Calu3 (cell line): ENCODE measurements at regions not wholly inside any gene's neighbourhood (a gene's known extent, or its start where the extent isn't known, plus 50 kb on each side); places are given as distances from the start of the nearest gene placed in this dataset.

ENCODE experiments used
- BruUV-seq: library from RNA; stranded (reverse); fragments of 400-500 nt; replicated peaks from 2 replicates; lab custom pipeline; 2021; lab: Mats Ljungman, UMichigan
- CTCF ChIA-PET: fragments of 300-600 bp; sonication (Branson Sonifier 250); formaldehyde crosslinking; loops from one replicate; lab custom pipeline; 2022; ENCODE audit warnings: antibody characterized with exemption; lab: Charles Lee
- DNase-seq: peaks from one replicate; pipeline ENCODE4 v3.0.0; 2022
- H3K27ac Mint-ChIP-seq: one replicate; pipeline ENCODE4 v1.8.0; 2022; ENCODE audit warnings: mixed read lengths; ENCODE audit not compliant: unreplicated experiment
- H3K27me3 Mint-ChIP-seq: one replicate; pipeline ENCODE4 v1.8.0; 2022; ENCODE audit warnings: mixed read lengths; ENCODE audit not compliant: unreplicated experiment
- H3K36me3 Mint-ChIP-seq: one replicate; pipeline ENCODE4 v1.8.0; 2022; ENCODE audit warnings: mild to moderate bottlenecking, moderate library complexity, mixed read lengths; ENCODE audit not compliant: insufficient read depth, unreplicated experiment
- H3K4me1 Mint-ChIP-seq: one replicate; pipeline ENCODE4 v1.8.0; 2022; ENCODE audit warnings: mild to moderate bottlenecking, low read depth, mixed read lengths; ENCODE audit not compliant: unreplicated experiment
- H3K4me3 Mint-ChIP-seq: one replicate; pipeline ENCODE4 v1.8.0; 2022; ENCODE audit warnings: mild to moderate bottlenecking, low read depth, moderate library complexity, mixed read lengths; ENCODE audit not compliant: unreplicated experiment
- H3K9me3 Mint-ChIP-seq: one replicate; pipeline ENCODE4 v1.8.0; 2022; ENCODE audit warnings: low read depth, mixed read lengths; ENCODE audit not compliant: unreplicated experiment
- intact Hi-C: fragments of 100-400 bp; cut with micrococcal nuclease; formaldehyde crosslinking; loops from one replicate; pipeline ENCODE4 v1.10.0; 2022; ENCODE audit not compliant: unreplicated experiment
- TF ChIP-seq, protein P1 (sequence below): fragments of 200-600 bp; IDR thresholded peaks from one replicate; pipeline ENCODE4 v1.8.0; 2022; ENCODE audit warnings: antibody characterized with exemption; ENCODE audit not compliant: unreplicated experiment

DNA sequence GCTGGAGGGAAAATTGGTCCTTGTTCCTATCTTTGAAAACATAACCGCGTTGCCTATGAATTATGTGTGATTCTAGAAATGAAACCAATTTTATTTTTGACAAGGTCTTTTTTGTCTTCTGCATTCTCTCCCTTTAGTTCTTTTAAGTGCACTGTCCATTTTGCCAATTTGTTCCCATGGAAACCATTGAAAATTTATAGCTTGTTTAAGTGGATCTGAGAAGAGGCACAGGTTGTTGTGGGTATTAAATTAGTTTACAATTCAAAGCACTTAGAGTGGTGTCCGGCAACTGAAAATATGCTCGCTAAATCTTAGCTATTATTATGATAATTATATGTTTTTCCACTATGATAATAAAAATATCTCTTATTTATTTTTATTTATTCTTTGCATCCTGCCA lies 107.5 kb upstream of the FSHR start:
- Mint-ChIP-seq H3K27ac (no peak overlapping the region), H3K27me3 (no peaks in the 10 kb centered on the region), H3K9me3 (peaks cover 12% of the 10 kb centered on the region), H3K4me1 (no peaks in the 10 kb centered on the region), H3K4me3 (no peak overlapping the region), H3K36me3 (no peaks in the 10 kb centered on the region)
- CTCF ChIA-PET = no interaction called here
- BruUV-seq = no TSS peak
- intact Hi-C loops = no loop called here
- TF ChIP-seq, protein P1, sequence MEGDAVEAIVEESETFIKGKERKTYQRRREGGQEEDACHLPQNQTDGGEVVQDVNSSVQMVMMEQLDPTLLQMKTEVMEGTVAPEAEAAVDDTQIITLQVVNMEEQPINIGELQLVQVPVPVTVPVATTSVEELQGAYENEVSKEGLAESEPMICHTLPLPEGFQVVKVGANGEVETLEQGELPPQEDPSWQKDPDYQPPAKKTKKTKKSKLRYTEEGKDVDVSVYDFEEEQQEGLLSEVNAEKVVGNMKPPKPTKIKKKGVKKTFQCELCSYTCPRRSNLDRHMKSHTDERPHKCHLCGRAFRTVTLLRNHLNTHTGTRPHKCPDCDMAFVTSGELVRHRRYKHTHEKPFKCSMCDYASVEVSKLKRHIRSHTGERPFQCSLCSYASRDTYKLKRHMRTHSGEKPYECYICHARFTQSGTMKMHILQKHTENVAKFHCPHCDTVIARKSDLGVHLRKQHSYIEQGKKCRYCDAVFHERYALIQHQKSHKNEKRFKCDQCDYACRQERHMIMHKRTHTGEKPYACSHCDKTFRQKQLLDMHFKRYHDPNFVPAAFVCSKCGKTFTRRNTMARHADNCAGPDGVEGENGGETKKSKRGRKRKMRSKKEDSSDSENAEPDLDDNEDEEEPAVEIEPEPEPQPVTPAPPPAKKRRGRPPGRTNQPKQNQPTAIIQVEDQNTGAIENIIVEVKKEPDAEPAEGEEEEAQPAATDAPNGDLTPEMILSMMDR = no peak
- DNase-seq = no peak

DNA sequence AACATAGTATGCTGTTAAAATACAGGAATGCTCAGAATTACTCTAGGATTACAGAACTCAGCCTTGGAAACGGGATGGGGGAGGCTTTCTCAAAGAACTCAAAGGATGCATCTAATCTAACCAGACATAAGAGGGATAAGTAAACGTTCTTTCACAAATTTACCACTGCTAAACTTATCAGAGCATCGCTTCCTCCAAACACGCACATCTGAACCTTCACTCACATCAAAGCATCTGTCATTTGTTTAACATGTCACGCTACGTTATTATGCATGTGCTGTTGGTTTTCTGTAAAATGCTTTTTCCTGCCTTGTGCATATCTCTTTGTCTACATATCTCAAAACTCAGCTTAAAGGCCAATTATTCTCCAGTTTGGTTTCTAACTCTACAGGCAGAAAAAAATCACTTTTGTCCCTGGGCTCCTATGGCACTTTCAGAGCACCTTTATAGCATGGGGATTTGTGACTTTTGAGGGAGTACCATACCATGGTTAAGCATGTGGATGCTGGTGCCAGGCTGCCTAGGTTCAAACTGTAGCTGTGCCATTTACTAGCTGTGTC lies 106.7 kb upstream of the FSHR start:
- BruUV-seq = no TSS peak
- H3K27me3 Mint-ChIP-seq = no peaks in the 10 kb centered on the region
- H3K4me1 Mint-ChIP-seq = no peaks in the 10 kb centered on the region
- TF ChIP-seq, protein P1 = no peak
- no peaks in the 10 kb centered on the region for H3K36me3 Mint-ChIP-seq
- intact Hi-C loops = no loop called here
- no peak overlapping the region for H3K4me3 Mint-ChIP-seq
- H3K27ac Mint-ChIP-seq = no peak overlapping the region
- H3K9me3 Mint-ChIP-seq = peaks cover 12% of the 10 kb centered on the region
- CTCF ChIA-PET = no interaction called here
- no peak for DNase-seq

DNA sequence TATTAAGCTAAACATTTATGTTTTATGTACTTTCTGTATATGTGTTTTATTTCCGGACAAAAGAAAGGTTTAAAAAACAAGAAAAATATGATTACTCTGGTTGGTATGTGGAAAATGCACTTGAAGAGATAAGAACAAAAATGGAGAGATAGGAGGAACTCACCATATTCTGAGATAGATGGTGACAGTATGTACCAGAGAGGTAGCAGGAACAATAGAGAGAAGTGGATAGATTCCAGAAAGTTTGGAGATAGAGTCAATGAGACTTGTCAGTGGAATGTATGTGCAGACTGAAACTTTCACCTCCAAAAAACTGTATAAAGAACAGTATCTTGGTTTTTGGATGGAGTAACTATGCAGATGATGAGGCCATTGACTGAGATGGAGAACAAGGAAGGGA lies 105.6 kb upstream of the FSHR start:
- H3K36me3 Mint-ChIP-seq = no peaks in the 10 kb centered on the region
- BruUV-seq = no TSS peak

DNA sequence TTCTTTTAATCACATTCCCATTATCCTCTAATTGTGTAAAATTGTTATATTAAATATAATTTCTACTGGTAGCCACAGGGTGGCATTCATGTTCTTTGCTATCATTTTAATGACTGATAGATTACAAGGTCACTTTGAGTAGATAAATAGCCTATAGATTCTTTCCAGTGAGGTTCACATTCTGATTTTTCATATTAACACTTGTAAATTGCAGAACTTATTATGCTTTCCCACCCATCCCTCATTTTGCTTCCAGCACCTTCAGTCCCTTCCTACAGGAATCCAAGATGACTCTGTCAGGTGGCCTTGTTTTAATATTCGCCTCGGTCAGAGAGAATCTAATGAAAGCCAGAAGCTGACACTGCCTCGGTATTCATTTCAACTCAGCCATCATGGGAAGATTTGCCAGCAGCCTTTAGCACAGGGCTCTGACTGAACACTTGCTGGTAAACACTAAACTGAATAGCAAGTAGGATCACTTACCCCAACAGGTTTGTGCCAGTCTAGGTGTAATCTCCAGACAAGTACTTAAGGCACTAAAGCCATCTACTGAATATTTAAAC lies 101.2 kb upstream of the FSHR start:
- BruUV-seq = no TSS peak
- TF ChIP-seq, protein P1 = no peak
- Mint-ChIP-seq H3K36me3 (no peaks in the 10 kb centered on the region), H3K9me3 (peaks cover 7% of the 10 kb centered on the region), H3K4me1 (no peaks in the 10 kb centered on the region), H3K27me3 (no peaks in the 10 kb centered on the region), H3K4me3 (no peak overlapping the region), H3K27ac (no peak overlapping the region)
- CTCF ChIA-PET = no interaction called here
- DNase-seq = no peak
- intact Hi-C loops = loop anchor here (5.0 kb wide), 1 partner anchor 1147 kb away; no protein-coding TSS in a partner anchor

More for the DNA sequence above, 105.6 kb upstream of the FSHR start:
- no peak overlapping the region for H3K27ac Mint-ChIP-seq
- DNase-seq = no peak
- TF ChIP-seq, protein P1 = no peak
- no peak overlapping the region for H3K4me3 Mint-ChIP-seq
- no peaks in the 10 kb centered on the region for H3K27me3 Mint-ChIP-seq
- CTCF ChIA-PET = no interaction called here
- intact Hi-C loops = loop anchor here (5.0 kb wide), 1 partner anchor 1142 kb away; no protein-coding TSS in a partner anchor
- H3K4me1 Mint-ChIP-seq = no peaks in the 10 kb centered on the region
- peaks cover 12% of the 10 kb centered on the region for H3K9me3 Mint-ChIP-seq
